Mononuclear cell (primary cell): ENCODE measurements at regions not wholly inside any gene's neighbourhood (a gene's known extent, or its start where the extent isn't known, plus 50 kb on each side); places are given as distances from the start of the nearest gene placed in this dataset.

ENCODE experiments used
- H3K27me3 ChIP-seq: 2 replicates; pipeline ENCODE4 v1.6.0; 2011; ENCODE audit warnings: low read length, control low read depth; ENCODE audit not compliant: insufficient read depth
- H3K4me1 ChIP-seq: 2 replicates; pipeline ENCODE4 v1.5.1; 2011; ENCODE audit warnings: mild to moderate bottlenecking, low read length, control low read depth; ENCODE audit not compliant: insufficient read depth
- H3K4me3 ChIP-seq: 2 replicates; pipeline ENCODE4 v1.5.1; 2011; ENCODE audit warnings: mild to moderate bottlenecking, low read length, moderate library complexity
- H3K9me3 ChIP-seq: 2 replicates; pipeline ENCODE4 v1.5.1; 2011; ENCODE audit warnings: low read depth, mild to moderate bottlenecking, control low read depth, low read length

GRCh38 chr16:85451641-85452363 lies 161.3 kb upstream of the GSE1 start:
- peaks cover 31% of the 10 kb centered on the region for H3K4me1 ChIP-seq
- H3K9me3 ChIP-seq = no peaks in the 10 kb centered on the region
- H3K27me3 ChIP-seq = peaks cover 5% of the 10 kb centered on the region
- H3K4me3 ChIP-seq = no peak overlapping the region

DNA sequence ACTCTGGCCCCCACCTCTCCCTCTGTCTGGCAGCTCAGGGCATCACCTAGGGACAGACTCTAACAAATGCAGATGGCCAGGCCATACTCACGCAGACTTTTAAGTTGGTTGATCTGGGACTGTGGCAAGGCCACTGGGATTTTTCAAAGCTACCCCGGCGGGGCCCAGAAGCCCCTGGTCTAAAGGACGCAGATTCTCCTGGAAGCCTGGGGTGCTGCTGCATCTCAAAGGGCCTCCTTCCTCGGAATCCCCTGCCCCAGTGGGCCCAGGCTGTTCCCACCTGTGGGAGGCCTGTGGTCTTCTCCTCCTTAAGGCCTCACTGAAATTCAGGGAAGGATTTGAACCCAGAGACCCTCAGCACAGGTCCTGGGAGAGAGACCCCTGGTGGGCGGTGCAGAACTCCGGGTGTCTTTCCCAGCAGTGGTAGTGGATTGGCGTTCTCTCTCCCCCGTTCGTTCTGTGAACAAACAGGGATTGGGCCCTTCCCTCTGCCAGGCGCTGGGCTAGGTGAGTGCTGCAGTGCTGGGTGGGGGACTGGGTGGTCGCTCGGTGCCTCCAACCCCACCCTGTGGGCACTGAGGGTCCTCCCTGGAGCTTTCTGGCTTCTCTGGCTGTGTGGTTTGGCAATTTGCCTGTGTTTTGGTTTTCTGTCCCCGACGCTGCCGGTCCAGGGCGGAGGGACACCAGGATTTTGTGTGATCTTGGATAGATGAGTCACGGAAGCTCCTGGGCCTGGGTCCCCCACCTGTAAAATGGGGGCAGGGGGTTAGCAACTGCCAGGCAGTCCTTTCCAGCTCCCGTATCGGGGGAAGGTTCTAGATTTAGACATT lies 160.5 kb upstream of the GSE1 start:
- H3K9me3 ChIP-seq = no peaks in the 10 kb centered on the region
- H3K4me3 ChIP-seq = no peak overlapping the region
- H3K4me1 ChIP-seq = peaks cover 28% of the 10 kb centered on the region
- peaks cover 5% of the 10 kb centered on the region for H3K27me3 ChIP-seq

- H3K27me3 ChIP-seq = peaks cover 2% of the 10 kb centered on the region
- H3K4me1 ChIP-seq = peaks cover 22% of the 10 kb centered on the region
- H3K4me3 ChIP-seq = no peak overlapping the region
- H3K9me3 ChIP-seq = no peaks in the 10 kb centered on the region
Measured at GRCh38 chr16:85453194-85453678, 159.9 kb upstream of the GSE1 start.

DNA sequence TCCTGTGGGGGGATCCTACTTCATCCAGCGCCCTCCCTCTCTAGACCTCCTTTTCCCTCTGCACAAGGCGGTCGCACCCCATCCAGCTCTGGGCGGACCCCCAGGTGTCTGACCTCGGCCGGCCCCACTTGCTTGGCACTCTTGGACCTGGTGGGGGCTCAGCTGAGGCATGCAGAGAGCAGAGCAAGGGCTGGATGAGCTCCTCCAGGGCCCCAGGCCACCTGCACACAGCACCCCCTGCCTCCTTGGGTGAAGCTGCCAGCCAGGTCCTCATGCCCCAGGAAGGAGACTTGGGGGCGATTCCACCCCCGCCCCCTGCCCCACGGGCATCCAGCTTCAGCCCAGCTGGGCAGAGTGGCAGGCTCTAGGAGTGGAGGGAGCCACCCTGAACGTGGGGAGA lies 159.4 kb upstream of the GSE1 start:
- H3K27me3 ChIP-seq = peaks cover 2% of the 10 kb centered on the region
- H3K4me3 ChIP-seq = no peak overlapping the region
- peaks cover 17% of the 10 kb centered on the region for H3K4me1 ChIP-seq
- no peaks in the 10 kb centered on the region for H3K9me3 ChIP-seq

- H3K4me1 ChIP-seq = peaks cover 11% of the 10 kb centered on the region
- no peak overlapping the region for H3K4me3 ChIP-seq
- no peaks in the 10 kb centered on the region for H3K27me3 ChIP-seq
- no peaks in the 10 kb centered on the region for H3K9me3 ChIP-seq
Measured at GRCh38 chr16:85454171-85454872, 158.8 kb upstream of the GSE1 start.

DNA sequence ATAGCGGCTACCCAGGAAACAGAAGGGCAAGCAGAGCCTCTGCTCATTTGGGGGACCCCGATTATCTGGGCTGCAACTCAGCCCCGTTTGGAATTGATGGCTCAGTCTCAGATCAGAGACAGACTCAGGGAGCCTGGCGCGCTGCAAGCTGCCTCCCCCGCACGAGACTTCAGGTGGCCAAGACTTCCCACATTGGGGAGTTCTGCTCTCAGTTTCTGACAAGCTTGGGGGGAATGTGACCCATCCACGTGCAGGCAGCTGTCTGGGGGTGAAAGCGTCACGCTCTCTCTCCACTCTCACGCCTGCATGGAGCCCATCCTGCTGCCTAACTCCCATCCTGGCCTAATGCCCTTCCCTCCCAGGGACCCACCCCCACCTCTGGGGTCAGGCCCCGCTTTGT lies 157.6 kb upstream of the GSE1 start:
- Histone ChIP-seq H3K9me3 (no peaks in the 10 kb centered on the region), H3K27me3 (no peaks in the 10 kb centered on the region), H3K4me1 (peaks cover 5% of the 10 kb centered on the region), H3K4me3 (no peak overlapping the region)

DNA sequence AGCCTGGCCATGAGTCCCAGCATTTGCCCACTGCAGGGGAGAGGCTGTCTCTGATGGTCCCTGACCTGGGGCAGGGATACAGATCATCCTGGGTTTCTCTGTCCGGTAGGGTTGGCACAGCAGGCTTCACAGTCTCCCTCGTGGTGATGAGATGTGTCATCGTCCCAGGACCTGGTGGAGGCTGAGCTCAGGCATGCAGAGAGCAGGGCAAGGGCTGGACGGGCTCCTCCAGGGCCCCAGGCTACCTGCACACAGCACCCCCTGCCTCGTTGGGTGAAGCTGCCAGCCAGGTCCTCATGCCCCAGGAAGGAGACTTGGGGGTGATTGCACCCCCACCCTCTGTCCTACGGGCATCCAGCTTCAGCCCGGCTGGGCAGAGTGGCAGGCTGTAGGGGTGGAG lies 155.8 kb upstream of the GSE1 start:
- peaks cover 9% of the 10 kb centered on the region for H3K4me1 ChIP-seq
- H3K4me3 ChIP-seq = no peak overlapping the region
- H3K9me3 ChIP-seq = no peaks in the 10 kb centered on the region
- H3K27me3 ChIP-seq = peaks cover 13% of the 10 kb centered on the region

GRCh38 chr16:85458968-85459367 lies 154.2 kb upstream of the GSE1 start:
- Histone ChIP-seq H3K4me3 (no peak overlapping the region), H3K27me3 (peaks cover 21% of the 10 kb centered on the region), H3K9me3 (no peaks in the 10 kb centered on the region), H3K4me1 (peaks cover 12% of the 10 kb centered on the region)

DNA sequence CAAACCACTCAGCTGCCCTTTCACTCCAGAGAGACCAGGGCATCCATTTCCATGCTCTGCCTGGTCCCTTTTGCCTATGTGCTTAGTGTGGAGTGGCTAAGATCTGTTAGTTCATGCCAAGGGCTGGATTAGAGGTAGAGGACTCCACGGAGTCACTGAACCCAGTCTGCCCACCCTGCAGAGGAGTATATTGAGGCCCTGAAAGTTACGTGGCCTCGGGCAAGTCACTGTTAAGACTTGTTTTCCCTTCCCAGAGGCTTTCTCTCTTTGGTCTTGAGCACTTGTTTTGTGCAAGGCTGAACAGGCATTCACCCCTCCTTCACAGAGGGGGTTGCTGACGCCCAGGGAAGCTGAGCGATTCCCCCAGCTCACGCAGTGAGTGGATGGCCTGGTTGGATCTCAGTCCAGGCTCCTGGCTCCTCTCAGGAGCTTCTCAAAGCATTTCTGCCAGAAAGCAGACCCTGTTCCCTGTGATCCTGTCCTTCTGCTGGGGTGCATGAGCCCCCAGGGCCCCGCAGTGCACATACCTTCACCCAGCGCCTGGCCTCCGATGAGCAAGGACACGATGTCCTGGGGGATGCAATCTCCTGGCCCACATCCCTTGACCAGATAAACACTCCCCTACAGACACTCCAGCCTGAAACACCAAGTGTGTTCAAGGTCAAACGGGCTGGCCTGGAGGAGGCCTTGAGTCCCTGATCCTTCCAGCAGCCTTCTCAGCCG lies 153.4 kb upstream of the GSE1 start:
- peaks cover 12% of the 10 kb centered on the region for H3K4me1 ChIP-seq
- H3K27me3 ChIP-seq = peaks cover 21% of the 10 kb centered on the region
- H3K4me3 ChIP-seq = no peak overlapping the region
- H3K9me3 ChIP-seq = no peaks in the 10 kb centered on the region

DNA sequence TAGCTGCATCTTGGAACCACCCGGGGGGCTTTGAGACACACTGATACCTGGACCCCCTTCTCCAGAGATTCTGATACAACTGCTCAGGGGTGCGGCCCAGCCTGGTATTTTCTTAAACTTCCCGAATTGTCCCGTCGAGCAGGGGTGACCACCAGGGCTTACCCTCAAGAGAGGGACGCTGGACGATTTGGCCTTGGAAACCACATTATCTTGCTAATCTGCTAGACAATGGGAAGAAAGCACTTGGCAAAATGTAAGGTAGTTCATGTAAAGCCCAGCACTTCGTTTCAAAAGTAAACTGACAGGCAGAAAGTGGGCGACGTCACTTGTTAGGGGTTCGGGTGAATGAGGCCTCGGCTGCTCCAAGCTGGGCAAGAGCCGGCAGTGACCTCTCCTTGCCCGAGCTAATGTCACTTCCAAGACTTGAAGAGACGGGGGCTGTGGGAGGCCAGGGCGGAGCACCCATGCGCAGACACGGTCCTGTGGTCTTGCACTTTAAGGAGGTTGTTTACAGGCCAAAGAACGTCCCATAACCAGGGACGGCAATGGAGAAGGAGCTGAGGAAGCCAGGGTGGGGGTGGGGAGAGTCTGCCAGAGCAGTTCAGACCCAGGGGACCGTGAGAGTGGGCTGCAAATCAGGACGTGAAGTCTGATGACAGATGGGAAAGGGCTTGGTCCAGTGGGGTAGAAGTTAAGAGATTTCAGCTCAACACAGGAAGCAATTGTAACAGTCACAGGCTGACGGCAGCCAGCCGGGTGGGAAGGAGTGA lies 152.7 kb upstream of the GSE1 start:
- H3K4me3 ChIP-seq = no peak overlapping the region
- H3K9me3 ChIP-seq = no peaks in the 10 kb centered on the region
- H3K4me1 ChIP-seq = peaks cover 12% of the 10 kb centered on the region
- H3K27me3 ChIP-seq = peaks cover 21% of the 10 kb centered on the region

DNA sequence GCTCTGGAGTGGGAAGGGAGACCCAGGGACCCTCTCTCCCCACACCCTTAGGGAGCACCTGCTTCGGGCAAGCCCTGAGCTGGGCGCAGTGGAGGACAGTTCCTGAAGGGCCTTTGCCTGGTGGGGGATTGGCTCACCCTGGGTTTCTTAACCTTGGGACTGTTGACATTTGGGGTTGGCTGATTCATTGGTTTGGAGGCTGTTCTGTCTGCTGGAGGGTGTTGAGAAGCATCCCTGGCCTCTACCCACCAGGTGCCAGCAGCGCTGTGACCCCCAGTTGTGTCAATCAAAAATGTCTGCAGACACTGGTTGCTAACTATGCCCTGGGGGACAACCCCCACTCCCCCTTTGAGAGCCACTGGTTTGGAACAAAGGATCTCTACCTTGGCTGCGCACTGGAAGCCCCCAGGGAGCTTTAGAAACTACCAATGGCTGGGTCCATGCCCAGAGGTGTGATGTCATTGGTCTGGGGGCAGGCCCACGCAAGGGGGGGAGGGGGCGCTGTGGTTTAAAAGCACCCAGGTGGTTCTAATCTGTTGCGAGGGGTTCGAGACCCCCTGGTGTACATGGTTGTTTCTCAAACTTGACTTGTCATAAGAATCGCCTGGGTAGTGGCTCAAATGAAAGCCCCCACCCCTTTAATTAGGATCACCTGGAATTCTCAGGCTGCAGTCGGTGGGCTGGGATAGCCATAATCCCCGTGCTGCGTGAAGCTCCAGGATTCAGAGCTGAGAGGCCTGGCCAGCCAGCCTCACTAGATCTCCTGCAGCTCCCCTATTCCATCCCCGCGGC lies 151.9 kb upstream of the GSE1 start:
- Histone ChIP-seq H3K27me3 (peaks cover 21% of the 10 kb centered on the region), H3K4me1 (peaks cover 12% of the 10 kb centered on the region), H3K4me3 (no peak overlapping the region), H3K9me3 (no peaks in the 10 kb centered on the region)

DNA sequence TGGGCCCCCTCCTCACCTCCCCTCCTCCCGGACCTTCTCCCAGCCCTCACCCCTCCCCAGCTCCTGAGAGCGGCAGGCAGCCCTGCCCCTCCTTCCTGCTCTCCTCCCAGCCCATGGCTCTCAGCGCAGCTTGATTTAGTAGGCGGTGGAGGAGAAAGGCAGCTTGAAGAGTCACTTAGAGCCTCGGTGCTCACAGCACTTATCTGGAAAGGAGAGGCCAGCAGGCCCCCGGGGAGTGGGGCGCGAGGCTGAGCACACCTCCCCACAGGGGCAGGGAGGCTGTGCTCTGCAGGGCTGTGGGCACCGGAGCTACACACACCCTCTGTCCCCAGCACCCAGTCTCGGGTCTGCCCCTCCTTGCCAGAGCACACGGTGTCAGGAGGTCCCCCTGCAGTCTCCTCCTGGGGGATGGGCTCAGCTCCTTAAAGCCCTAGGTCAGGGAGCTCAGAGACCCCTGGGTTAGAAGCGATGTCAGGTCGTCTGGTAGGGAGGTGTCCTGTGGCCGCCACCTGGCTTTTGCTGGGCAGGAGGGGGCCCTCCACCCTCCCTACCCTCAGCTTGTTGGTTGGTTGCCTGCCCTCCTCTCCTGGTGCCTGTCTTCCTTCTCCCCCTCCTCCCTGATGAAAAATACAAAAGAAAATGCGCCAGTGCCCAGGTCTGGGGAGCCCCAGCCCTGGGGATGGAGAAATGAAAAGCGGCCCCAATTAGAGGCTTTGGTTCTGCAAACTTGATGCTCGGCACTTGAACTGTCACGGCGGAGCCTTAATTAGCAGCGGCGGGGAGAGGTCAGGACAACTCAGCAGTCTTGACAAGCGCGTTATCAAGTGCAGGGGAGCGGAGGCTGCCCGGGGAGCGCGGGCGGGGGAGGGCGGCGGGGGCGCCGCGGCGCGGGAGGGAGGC lies 151.1 kb upstream of the GSE1 start:
- Histone ChIP-seq H3K27me3 (peaks cover 21% of the 10 kb centered on the region), H3K4me1 (peaks cover 12% of the 10 kb centered on the region), H3K9me3 (no peaks in the 10 kb centered on the region), H3K4me3 (no peak overlapping the region)
